K562 (cell line): ENCODE measurements at regions not wholly inside any gene's neighbourhood (a gene's known extent, or its start where the extent isn't known, plus 50 kb on each side); places are given as distances from the start of the nearest gene placed in this dataset.

ENCODE experiments used
- ATAC-seq: fragments of 200-7000 bp; cut with Tn5 transposase; 3 replicates; pipeline ENCODE4 v1.9.1; 2020; ENCODE audit warnings: moderate library complexity
- BruUV-seq: library from RNA; stranded (reverse); fragments of 400-500 nt; replicated peaks from 2 replicates; lab custom pipeline; 2021; lab: Mats Ljungman, UMichigan
- CTCF ChIA-PET: fragments of 300-600 bp; formaldehyde crosslinking; extraction: SDS; loops from one replicate; lab custom pipeline; 2021; ENCODE audit warnings: low intra/inter-chr PET ratio; lab: Yijun Ruan, JAX
- POLR2A ChIA-PET: fragments of 300-600, 350-650 bp; sonication (Branson Sonifier 250); formaldehyde crosslinking; extraction: SDS; loops from one replicate; lab custom pipeline; 2021; ENCODE audit warnings: antibody characterized with exemption, inconsistent platforms; lab: Yijun Ruan, JAX
- DNase-seq, 4 experiments: peaks; one replicate each; pipeline versions ENCODE4 v3.0.0 to v3.0.0-alpha.2; 2011 to 2018; ENCODE audit warnings: low spot score in 3 of 4, mixed read lengths in 3 of 4; ENCODE audit errors: extremely low read depth in 1 of 4
- FAIRE-seq: peaks from 2 replicates; lab custom pipeline; 2011; peaks lifted over from hg19 to GRCh38; lab: Jason Lieb, UNC
- H2AFZ ChIP-seq: 2 replicates; pipeline ENCODE4 v1.6.0; 2011; ENCODE audit warnings: low read depth, low read length, control low read depth, inconsistent platforms
- H3K27ac ChIP-seq: fragments of 200-600 bp; 3 replicates; pipeline ENCODE4 v1.8.0; 2011; ENCODE audit warnings: low read depth, mild to moderate bottlenecking, control low read depth, inconsistent platforms, low read length, moderate library complexity, mixed read lengths; ENCODE audit errors: extremely low read depth
- H3K27me3 ChIP-seq, 2 experiments: fragments of 300-600 bp in 1 of 2; 2 replicates in 1 of 2; 3 replicates in 1 of 2; pipeline versions ENCODE4 v1.6.0 to v1.8.0; 2011; ENCODE audit warnings: inconsistent platforms in 2 of 2, low read length in 2 of 2, mild to moderate bottlenecking in 1 of 2, mixed read lengths in 1 of 2, moderate library complexity in 1 of 2; ENCODE audit not compliant: control insufficient read depth in 2 of 2, insufficient read depth in 2 of 2
- H3K36me3 ChIP-seq: fragments of 300-600 bp; 3 replicates; pipeline ENCODE4 v1.8.0; 2011; ENCODE audit warnings: mild to moderate bottlenecking, low read length, inconsistent platforms; ENCODE audit not compliant: control insufficient read depth, insufficient read depth
- H3K4me1 ChIP-seq, 2 experiments: fragments of 200-600 bp in 1 of 2; replicated peaks in 1 of 2; 2 replicates in 1 of 2; 3 replicates in 1 of 2; pipeline versions ENCODE4 v1.5.1 to v1.8.0; 2011; ENCODE audit warnings: inconsistent platforms in 2 of 2, low read length in 2 of 2, mild to moderate bottlenecking in 1 of 2, mixed read lengths in 1 of 2, moderate library complexity in 1 of 2; ENCODE audit not compliant: control insufficient read depth in 2 of 2, insufficient read depth in 2 of 2
- H3K4me2 ChIP-seq: 2 replicates; pipeline ENCODE4 v1.6.1; 2011; ENCODE audit warnings: low read length, control low read depth, inconsistent platforms, mixed read lengths; ENCODE audit not compliant: insufficient read depth
- H3K4me3 ChIP-seq: fragments of 200-600 bp; sonication (generic), shearing (Covaris generic); 2 replicates; pipeline ENCODE4 v1.5.1; 2016; ENCODE audit warnings: control low read depth, inconsistent platforms
- H3K79me2 ChIP-seq: fragments of 200-600 bp; 3 replicates; pipeline ENCODE4 v1.8.0; 2011; ENCODE audit warnings: low read length, inconsistent platforms; ENCODE audit not compliant: control insufficient read depth, insufficient read depth
- H3K9ac ChIP-seq, 2 experiments: 2 replicates each; pipeline versions ENCODE4 v1.6.0 to v1.6.1; 2011; ENCODE audit warnings: low read depth in 2 of 2, low read length in 2 of 2, control low read depth in 1 of 2, inconsistent platforms in 1 of 2, mild to moderate bottlenecking in 1 of 2, mixed read lengths in 1 of 2; ENCODE audit not compliant: insufficient read depth in 1 of 2
- H3K9me1 ChIP-seq: one replicate; pipeline ENCODE4 v1.6.0; 2011; ENCODE audit warnings: inconsistent platforms, mild to moderate bottlenecking, low read length, moderate library complexity; ENCODE audit not compliant: control insufficient read depth, insufficient read depth
- H3K9me3 ChIP-seq: replicated peaks from 2 replicates; pipeline ENCODE4 v1.5.1; 2011; ENCODE audit warnings: low read depth, low read length, inconsistent platforms; ENCODE audit not compliant: control insufficient read depth, insufficient read depth
- H4K20me1 ChIP-seq: replicated peaks from 2 replicates; pipeline ENCODE4 v1.6.1; 2011; ENCODE audit warnings: low read length, inconsistent platforms, mixed read lengths; ENCODE audit not compliant: control insufficient read depth, insufficient read depth
- HOXB6 ChIP-seq: fragments of 250-450 bp; sonication (Bioruptor Pico); IDR thresholded peaks from 2 replicates; pipeline ENCODE4 v1.5.1; 2022; ENCODE audit warnings: mild to moderate bottlenecking, borderline replicate concordance
- NR1H2 ChIP-seq: sonication (generic); formaldehyde crosslinking; IDR thresholded peaks from 2 replicates; pipeline ENCODE4 v1.4.0; 2020; ENCODE audit warnings: mild to moderate bottlenecking, missing genetic modification reagents
- POLR3G ChIP-seq: IDR thresholded peaks from 2 replicates; pipeline ENCODE4 v1.6.1; 2011; ENCODE audit not compliant: insufficient read length, insufficient replicate concordance; ENCODE audit errors: extremely low read depth
- ZBTB2 ChIP-seq: fragments of 450-650 bp; IDR thresholded peaks from 2 replicates; pipeline ENCODE4 v1.6.1; 2016; ENCODE audit warnings: antibody characterized with exemption
- ZNF584 ChIP-seq: fragments of 200-800 bp; sonication (Bioruptor generic); IDR thresholded peaks from 2 replicates; pipeline ENCODE4 v1.6.1; 2016; ENCODE audit warnings: low read depth, mild to moderate bottlenecking, missing genetic modification characterization, missing compliant biosample characterization
- WGBS: fragments of 100-300 bp; shearing (Covaris generic); methylation state at CpG from one replicate; pipeline ENCODE4 v1.1.6; 2016; ENCODE audit warnings: low coverage, mixed read lengths; ENCODE audit not compliant: insufficient coverage; ENCODE audit errors: missing lambda C conversion rate; 5-methylcytosine and 5-hydroxymethylcytosine counted together
- in situ Hi-C: fragments of 300-500 bp; cut with MboI; formaldehyde crosslinking; loops from 4 replicates; pipeline ENCODE4 v1.15.0; 2018; ENCODE audit warnings: inconsistent platforms, mixed read lengths
- intact Hi-C: fragments of 100-400 bp; cut with micrococcal nuclease; formaldehyde crosslinking; loops from 2 replicates; pipeline ENCODE4 v1.14.2; 2022
- TF ChIP-seq, protein P1 (sequence below): fragments of 200-800 bp; sonication (Bioruptor generic); IDR thresholded peaks from 2 replicates; pipeline ENCODE4 v1.6.1; 2017; ENCODE audit warnings: missing genetic modification characterization, missing compliant biosample characterization
- TF ChIP-seq, protein P2 (sequence below): sonication (generic); formaldehyde crosslinking; IDR thresholded peaks from 2 replicates; pipeline ENCODE4 v1.5.0; 2020; ENCODE audit warnings: missing genetic modification reagents

- Histone ChIP-seq H2AFZ (no peak overlapping the region), H3K4me1 (peaks cover 0 to 3% of the 10 kb centered on the region in 2 experiments; a peak in 1 of 5 replicates), H3K36me3 (no peaks in the 10 kb centered on the region), H3K27ac (no peak overlapping the region), H3K9ac (no peak overlapping the region), H3K4me3 (no peak overlapping the region), H3K27me3 (peaks cover 33 to 77% of the 10 kb centered on the region in 2 experiments), H3K9me1 (no peaks in the 10 kb centered on the region), H3K9me3 (no peaks in the 10 kb centered on the region), H4K20me1 (peaks cover 3% of the 10 kb centered on the region), H3K79me2 (no peaks in the 10 kb centered on the region), H3K4me2 (no peak overlapping the region)
- TF ChIP-seq, protein P1, sequence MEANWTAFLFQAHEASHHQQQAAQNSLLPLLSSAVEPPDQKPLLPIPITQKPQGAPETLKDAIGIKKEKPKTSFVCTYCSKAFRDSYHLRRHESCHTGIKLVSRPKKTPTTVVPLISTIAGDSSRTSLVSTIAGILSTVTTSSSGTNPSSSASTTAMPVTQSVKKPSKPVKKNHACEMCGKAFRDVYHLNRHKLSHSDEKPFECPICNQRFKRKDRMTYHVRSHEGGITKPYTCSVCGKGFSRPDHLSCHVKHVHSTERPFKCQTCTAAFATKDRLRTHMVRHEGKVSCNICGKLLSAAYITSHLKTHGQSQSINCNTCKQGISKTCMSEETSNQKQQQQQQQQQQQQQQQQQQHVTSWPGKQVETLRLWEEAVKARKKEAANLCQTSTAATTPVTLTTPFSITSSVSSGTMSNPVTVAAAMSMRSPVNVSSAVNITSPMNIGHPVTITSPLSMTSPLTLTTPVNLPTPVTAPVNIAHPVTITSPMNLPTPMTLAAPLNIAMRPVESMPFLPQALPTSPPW: no peak
- TF ChIP-seq ZNF584: no peak
- TF ChIP-seq, protein P2, sequence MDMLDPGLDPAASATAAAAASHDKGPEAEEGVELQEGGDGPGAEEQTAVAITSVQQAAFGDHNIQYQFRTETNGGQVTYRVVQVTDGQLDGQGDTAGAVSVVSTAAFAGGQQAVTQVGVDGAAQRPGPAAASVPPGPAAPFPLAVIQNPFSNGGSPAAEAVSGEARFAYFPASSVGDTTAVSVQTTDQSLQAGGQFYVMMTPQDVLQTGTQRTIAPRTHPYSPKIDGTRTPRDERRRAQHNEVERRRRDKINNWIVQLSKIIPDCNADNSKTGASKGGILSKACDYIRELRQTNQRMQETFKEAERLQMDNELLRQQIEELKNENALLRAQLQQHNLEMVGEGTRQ (CRISPR knock-in tag): no peak
- no peak for TF ChIP-seq HOXB6 (CRISPR knock-in tag)
- no peak for TF ChIP-seq ZBTB2
- no peak for TF ChIP-seq NR1H2 (CRISPR knock-in tag)
- no peak for TF ChIP-seq POLR3G
- 0% methylated on average over 4 of the region's 4 CpGs for WGBS
- ChIA-PET POLR2A (interaction anchor here (1.1 kb wide), 1 partner anchor 11 kb away, joined by 3 read pairs; no protein-coding TSS in a partner anchor), CTCF (no interaction called here)
- FAIRE-seq (no peak), ATAC-seq (no peak), DNase-seq (no peak)
- in situ Hi-C loops (no loop called here), intact Hi-C loops (no loop called here)
- no TSS peak for BruUV-seq
Measured at GRCh38 chr6:1075444-1075843, 236.5 kb upstream of the FOXQ1 start.
